Mucosa of descending colon (tissue), 3 donors: ENCODE measurements at regions not wholly inside any gene's neighbourhood (a gene's known extent, or its start where the extent isn't known, plus 50 kb on each side); places are given as distances from the start of the nearest gene placed in this dataset.

Experiments
- ATAC-seq: fragments of 200-7000 bp; cut with Tn5 transposase; one replicate; pipeline ENCODE4 v1.9.1; 2020; ENCODE audit warnings: mild to moderate bottlenecking, moderate library complexity
- DNase-seq, 3 donors: peaks; one replicate each; pipeline ENCODE4 v3.0.0-alpha.2; 2020
- H3K36me3 ChIP-seq: fragments of 200-600 bp; one replicate; pipeline ENCODE4 v1.8.0; 2021; ENCODE audit warnings: low read depth, mild to moderate bottlenecking
- H3K4me1 ChIP-seq: fragments of 200-600 bp; one replicate; pipeline ENCODE4 v1.8.0; 2021; ENCODE audit warnings: low read depth, mild to moderate bottlenecking
- H3K4me3 ChIP-seq: fragments of 200-600 bp; one replicate; pipeline ENCODE4 v1.8.0; 2021; ENCODE audit warnings: mild to moderate bottlenecking
- H3K9me3 ChIP-seq: fragments of 200-600 bp; one replicate; pipeline ENCODE4 v1.8.0; 2021; ENCODE audit warnings: mild to moderate bottlenecking
- CTCF ChIP-seq: fragments of 200-600 bp; IDR thresholded peaks from one replicate; pipeline ENCODE4 v1.8.0; 2022; ENCODE audit warnings: antibody characterized with exemption, mild to moderate bottlenecking
- intact Hi-C, 2 donors: fragments of 100-400 bp; cut with DNase I in 1 of 2; cut with micrococcal nuclease in 1 of 2; formaldehyde crosslinking; loops; one replicate each; pipeline versions ENCODE4 v1.11.0 to v1.11.1; 2022; cut with DNase I, micrococcal nuclease
- donor health status: DM: no; HTN: no; CAD: no; lungs with moderate emphysema.
- donor health status: DM: no; HTN: no; CAD: no.
- donor health status: DM: no; HTN: yes; CAD: no.

- Histone ChIP-seq H3K4me3 (no peak overlapping the region), H3K36me3 (no peaks in the 10 kb centered on the region), H3K4me1 (no peaks in the 10 kb centered on the region), H3K9me3 (no peaks in the 10 kb centered on the region)
- intact Hi-C loops: no loop called here
- DNase-seq (no peak), ATAC-seq (no peak)
- no peak for TF ChIP-seq CTCF
Observed at GRCh38 chr10:129163531-129163930, 303.5 kb upstream of the MGMT start.

- Histone ChIP-seq H3K36me3 (no peaks in the 10 kb centered on the region), H3K4me1 (no peaks in the 10 kb centered on the region), H3K9me3 (no peaks in the 10 kb centered on the region), H3K4me3 (no peak overlapping the region)
- intact Hi-C loops: no loop called here
- no peak for ATAC-seq
- no peak for DNase-seq
- TF ChIP-seq CTCF: no peak
Observed at GRCh38 chr10:129165076-129165720, 301.8 kb upstream of the MGMT start.

GRCh38 chr10:129165770-129166169 lies 301.3 kb upstream of the MGMT start:
- intact Hi-C loops: no loop called here
- no peak overlapping the region for H3K4me3 ChIP-seq
- no peak for TF ChIP-seq CTCF
- no peaks in the 10 kb centered on the region for H3K9me3 ChIP-seq
- no peaks in the 10 kb centered on the region for H3K36me3 ChIP-seq
- no peaks in the 10 kb centered on the region for H3K4me1 ChIP-seq
- ATAC-seq (no peak), DNase-seq (no peak)

GRCh38 chr10:129168660-129169059 lies 298.4 kb upstream of the MGMT start:
- H3K4me3 ChIP-seq: no peak overlapping the region
- H3K36me3 ChIP-seq: no peaks in the 10 kb centered on the region
- no peak for ATAC-seq
- no peaks in the 10 kb centered on the region for H3K9me3 ChIP-seq
- no peak for TF ChIP-seq CTCF
- intact Hi-C loops: no loop called here
- no peak for DNase-seq
- no peaks in the 10 kb centered on the region for H3K4me1 ChIP-seq

- intact Hi-C loops: no loop called here
- ATAC-seq (no peak), DNase-seq (no peak)
- Histone ChIP-seq H3K4me3 (no peak overlapping the region), H3K9me3 (no peaks in the 10 kb centered on the region), H3K4me1 (no peaks in the 10 kb centered on the region), H3K36me3 (no peaks in the 10 kb centered on the region)
- TF ChIP-seq CTCF: no peak
Observed at GRCh38 chr10:129169115-129169514, 297.9 kb upstream of the MGMT start.

- ATAC-seq (no peak), DNase-seq (no peak)
- intact Hi-C loops: no loop called here
- no peaks in the 10 kb centered on the region for H3K9me3 ChIP-seq
- no peaks in the 10 kb centered on the region for H3K36me3 ChIP-seq
- no peaks in the 10 kb centered on the region for H3K4me1 ChIP-seq
- TF ChIP-seq CTCF: no peak
- H3K4me3 ChIP-seq: no peak overlapping the region
Observed at GRCh38 chr10:129170812-129171211, 296.2 kb upstream of the MGMT start.
